HL-60 (cell line): ENCODE measurements at regions not wholly inside any gene's neighbourhood (a gene's known extent, or its start where the extent isn't known, plus 50 kb on each side); places are given as distances from the start of the nearest gene placed in this dataset.

ENCODE experiments used
- DNase-seq, 2 experiments: peaks; one replicate each; pipeline ENCODE4 v3.0.0-alpha.2; 2010 to 2020; ENCODE audit warnings: low read depth in 1 of 2, low spot score in 1 of 2
- H3K27ac ChIP-seq: fragments of 250-450 bp; sonication (Bioruptor Pico); replicated peaks from 2 replicates; pipeline ENCODE4 v1.5.1; 2020; ENCODE audit warnings: mild to moderate bottlenecking, moderate library complexity
- H3K27me3 ChIP-seq: fragments of 250-450 bp; sonication (Bioruptor Pico); 2 replicates; pipeline ENCODE4 v1.5.1; 2021; ENCODE audit warnings: mild to moderate bottlenecking, moderate library complexity; ENCODE audit not compliant: insufficient read depth, poor library complexity, severe bottlenecking
- H3K4me3 ChIP-seq: replicated peaks from 2 replicates; pipeline ENCODE4 v1.5.1; 2011; ENCODE audit warnings: mild to moderate bottlenecking, control low read depth, low read length; ENCODE audit not compliant: insufficient read depth
- CTCF ChIP-seq: IDR thresholded peaks from one replicate; pipeline ENCODE4 v1.5.1; 2011; ENCODE audit warnings: low read length, control low read depth, inconsistent platforms; ENCODE audit not compliant: insufficient read depth
- GABPA ChIP-seq: IDR thresholded peaks from 2 replicates; pipeline ENCODE4 v1.6.1; 2012; ENCODE audit warnings: low read depth
- POLR2AphosphoS5 ChIP-seq: IDR thresholded peaks from 2 replicates; pipeline ENCODE4 v1.6.1; 2012; ENCODE audit warnings: low read depth
- REST ChIP-seq: IDR thresholded peaks from 2 replicates; pipeline ENCODE4 v1.6.1; 2012; ENCODE audit warnings: low read depth; ENCODE audit not compliant: insufficient replicate concordance
- SPI1 ChIP-seq: IDR thresholded peaks from 2 replicates; pipeline ENCODE4 v1.6.1; 2012; ENCODE audit warnings: low read depth, mild to moderate bottlenecking, borderline replicate concordance

GRCh38 chr11:92671081-92671480, 298.4 kb upstream of the MTNR1B start:
- no peak for DNase-seq
- Histone ChIP-seq H3K4me3 (no peak overlapping the region), H3K27me3 (no peaks in the 10 kb centered on the region), H3K27ac (no peak overlapping the region)
- TF ChIP-seq SPI1 (no peak), POLR2AphosphoS5 (no peak), CTCF (no peak), GABPA (no peak), REST (no peak)

GRCh38 chr11:92675303-92675702, 294.1 kb upstream of the MTNR1B start:
- Histone ChIP-seq H3K27ac (no peak overlapping the region), H3K27me3 (no peaks in the 10 kb centered on the region), H3K4me3 (no peak overlapping the region)
- no peak for TF ChIP-seq GABPA
- no peak for TF ChIP-seq CTCF
- no peak for TF ChIP-seq POLR2AphosphoS5
- no peak for TF ChIP-seq SPI1
- no peak for TF ChIP-seq REST
- DNase-seq, result no peak

GRCh38 chr11:92675810-92676209, 293.6 kb upstream of the MTNR1B start:
- TF ChIP-seq POLR2AphosphoS5, result no peak
- no peak for TF ChIP-seq GABPA
- TF ChIP-seq CTCF, result no peak
- TF ChIP-seq REST, result no peak
- no peak for TF ChIP-seq SPI1
- Histone ChIP-seq H3K27me3 (no peaks in the 10 kb centered on the region), H3K4me3 (no peak overlapping the region), H3K27ac (no peak overlapping the region)
- no peak for DNase-seq
